Transverse colon (tissue), 4 donors: ENCODE measurements at regions not wholly inside any gene's neighbourhood (a gene's known extent, or its start where the extent isn't known, plus 50 kb on each side); places are given as distances from the start of the nearest gene placed in this dataset.
A peak's percentile ranks its signal among the peaks of the same experiment; 100 is the strongest.

ENCODE experiments used
- DNase-seq: peaks from one replicate; pipeline ENCODE4 v3.0.0-alpha.2; 2019
- H3K27ac ChIP-seq, 4 donors: fragments of 200-600 bp; sonication (generic); 2 replicates each; pipeline ENCODE4 v1.5.1; 2016 to 2018; ENCODE audit warnings: inconsistent platforms in 4 of 4
- H3K27me3 ChIP-seq: fragments of 200-600 bp; sonication (generic); 2 replicates; pipeline ENCODE4 v1.5.1; 2017; ENCODE audit warnings: inconsistent platforms
- H3K36me3 ChIP-seq, 4 donors: fragments of 200-600 bp; sonication (generic); 2 replicates each; pipeline ENCODE4 v1.5.1; 2017 to 2019; ENCODE audit warnings: inconsistent platforms in 4 of 4
- H3K4me1 ChIP-seq, 4 donors: fragments of 200-600 bp; sonication (generic); 2 replicates each; pipeline ENCODE4 v1.5.1; 2017 to 2020; ENCODE audit warnings: inconsistent platforms in 4 of 4
- H3K4me3 ChIP-seq, 4 donors: fragments of 200-600 bp; sonication (generic); 1 replicate in 1 of 4; 2 replicates in 3 of 4; pipeline versions ENCODE4 v1.5.1 to v1.6.1; 2017 to 2019; ENCODE audit warnings: inconsistent platforms in 4 of 4
- H3K9me3 ChIP-seq, 2 donors: fragments of 200-600 bp; sonication (generic); 2 replicates each; pipeline ENCODE4 v1.5.1; 2017 to 2019; ENCODE audit warnings: inconsistent platforms in 2 of 2
- EP300 ChIP-seq: sonication (generic); formaldehyde crosslinking; IDR thresholded peaks from one replicate; pipeline ENCODE4 v1.6.1; 2017; ENCODE audit warnings: antibody characterized with exemption, low read depth
- POLR2A ChIP-seq: fragments of 450-650 bp; IDR thresholded peaks from one replicate; pipeline ENCODE4 v1.6.1; 2016; ENCODE audit warnings: antibody characterized with exemption, mild to moderate bottlenecking, moderate library complexity
- POLR2AphosphoS5 ChIP-seq, 3 donors: sonication (generic); formaldehyde crosslinking; IDR thresholded peaks; one replicate each; pipeline ENCODE4 v1.6.1; 2016; ENCODE audit warnings: antibody characterized with exemption in 3 of 3
- WGBS, 2 donors: methylation state at CpG; one replicate each; pipeline ENCODE4 v1.1.5; 2018; ENCODE audit warnings: low coverage in 1 of 2; 5-methylcytosine and 5-hydroxymethylcytosine counted together
- in situ Hi-C, 4 donors: fragments of 200-750 bp; cut with MboI; loops; one replicate each; pipeline versions ENCODE4 v1.15.0 to v1.15.1; 2017; ENCODE audit warnings: low sequenced_read_pairs in 3 of 4, low pct_ligation_motif_present in 1 of 4, low pct_unique_long_range_greater_than_20kb in 1 of 4
- intact Hi-C: fragments of 100-400 bp; cut with DNase I; formaldehyde crosslinking; loops from one replicate; pipeline ENCODE4 v1.15.1; 2023; ENCODE audit warnings: low total_unique reads
- TF ChIP-seq, protein P1 (sequence below), 5 experiments: fragments of 200-600 bp in 3 of 5; fragments of 450-650 bp in 2 of 5; sonication (generic) in 3 of 5; IDR thresholded peaks; 1 replicate in 2 of 5; 2 replicates in 3 of 5; pipeline ENCODE4 v1.5.1; 2016 to 2017; ENCODE audit warnings: antibody characterized with exemption in 5 of 5, inconsistent platforms in 3 of 5, mild to moderate bottlenecking in 2 of 5, moderate library complexity in 1 of 5

- in situ Hi-C loops = loop anchor here in 2 of 4 donors (5.0 to 10.0 kb wide), 2 partner anchors 43 to 55 kb away; no protein-coding TSS in a partner anchor
- Histone ChIP-seq H3K4me3 (peak overlapping the region in 3 of 4 donors; percentile 3 to 85 (median 52)), H3K27me3 (peaks cover 100% of the 10 kb centered on the region)
These were observed 90.6 kb downstream of the ANXA2R start for GRCh38 chr5:42949348-42950115.

GRCh38 chr5:42948961-42949347 lies 91.2 kb downstream of the ANXA2R start:
- Histone ChIP-seq H3K36me3 (no peaks in the 10 kb centered on the region), H3K4me3 (peak overlapping the region in 3 of 4 donors; percentile 3 to 85 (median 52))

More at GRCh38 chr5:42949348-42950115, 90.6 kb downstream of the ANXA2R start:
- peaks cover 11 to 46% (median 28%) of the 10 kb centered on the region in 4 donors for H3K4me1 ChIP-seq
- peak overlapping the region; percentile 83 to 95 (median 87) for H3K27ac ChIP-seq
- intact Hi-C loops = no loop called here
- H3K36me3 ChIP-seq = no peaks in the 10 kb centered on the region
- WGBS, 2 donors = 11 to 16% methylated on average over 29 to 33 of the region's 33 CpGs
- no peaks in the 10 kb centered on the region for H3K9me3 ChIP-seq
- peak; percentile 76 for DNase-seq
- TF ChIP-seq EP300 (no peak), POLR2AphosphoS5 (IDR thresholded peaks at IDR 0.05) (peak; percentile 16 to 59 (median 16)), POLR2A (peak; percentile 5)
- TF ChIP-seq, protein P1, sequence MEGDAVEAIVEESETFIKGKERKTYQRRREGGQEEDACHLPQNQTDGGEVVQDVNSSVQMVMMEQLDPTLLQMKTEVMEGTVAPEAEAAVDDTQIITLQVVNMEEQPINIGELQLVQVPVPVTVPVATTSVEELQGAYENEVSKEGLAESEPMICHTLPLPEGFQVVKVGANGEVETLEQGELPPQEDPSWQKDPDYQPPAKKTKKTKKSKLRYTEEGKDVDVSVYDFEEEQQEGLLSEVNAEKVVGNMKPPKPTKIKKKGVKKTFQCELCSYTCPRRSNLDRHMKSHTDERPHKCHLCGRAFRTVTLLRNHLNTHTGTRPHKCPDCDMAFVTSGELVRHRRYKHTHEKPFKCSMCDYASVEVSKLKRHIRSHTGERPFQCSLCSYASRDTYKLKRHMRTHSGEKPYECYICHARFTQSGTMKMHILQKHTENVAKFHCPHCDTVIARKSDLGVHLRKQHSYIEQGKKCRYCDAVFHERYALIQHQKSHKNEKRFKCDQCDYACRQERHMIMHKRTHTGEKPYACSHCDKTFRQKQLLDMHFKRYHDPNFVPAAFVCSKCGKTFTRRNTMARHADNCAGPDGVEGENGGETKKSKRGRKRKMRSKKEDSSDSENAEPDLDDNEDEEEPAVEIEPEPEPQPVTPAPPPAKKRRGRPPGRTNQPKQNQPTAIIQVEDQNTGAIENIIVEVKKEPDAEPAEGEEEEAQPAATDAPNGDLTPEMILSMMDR (IDR thresholded peaks at IDR 0.05) = peak; percentile 36 to 64 (median 45)

DNA sequence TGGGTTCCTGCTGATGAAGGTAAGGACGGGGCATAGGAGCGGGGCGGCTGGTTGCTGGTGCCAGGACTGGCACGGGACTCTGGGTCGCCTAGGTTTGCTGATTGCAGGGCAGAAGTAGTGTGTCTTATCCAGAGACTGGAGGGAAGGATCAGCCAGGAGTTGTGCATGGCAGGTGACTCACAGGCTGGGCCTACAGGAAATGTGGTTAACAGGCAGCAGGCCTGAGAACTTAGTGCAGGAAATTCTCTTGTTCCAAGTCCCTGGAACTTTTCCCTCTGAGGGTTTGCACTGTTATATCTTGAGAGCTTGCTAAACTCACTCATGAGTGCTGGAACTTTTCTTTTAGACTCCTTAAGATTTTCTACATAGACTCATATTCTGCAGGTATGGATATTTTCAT lies 95.1 kb downstream of the ANXA2R start:
- H3K9me3 ChIP-seq = no peaks in the 10 kb centered on the region
- no peak for DNase-seq
- peaks cover 91% of the 10 kb centered on the region for H3K27me3 ChIP-seq
- TF ChIP-seq, protein P1 (IDR thresholded peaks at IDR 0.05) = no peak
- no peak for TF ChIP-seq EP300
- no peak for TF ChIP-seq POLR2AphosphoS5 (IDR thresholded peaks at IDR 0.05)
- TF ChIP-seq POLR2A = no peak
- H3K27ac ChIP-seq = no peak overlapping the region
- intact Hi-C loops = no loop called here
- H3K4me3 ChIP-seq = no peak overlapping the region
- H3K4me1 ChIP-seq = peaks cover under 1 to 15% (median 6%) of the 10 kb centered on the region in 4 donors
- no peaks in the 10 kb centered on the region for H3K36me3 ChIP-seq
- WGBS, 2 donors = 93% methylated on average over 5 of the region's 5 CpGs; no CpG with 5 or more reads in 1 of the 2 donors
- in situ Hi-C loops = no loop called here

More at GRCh38 chr5:42948961-42949347, 91.2 kb downstream of the ANXA2R start:
- WGBS, 2 donors = 4 to 11% methylated on average over 10 of the region's 10 CpGs
- Histone ChIP-seq H3K9me3 (no peaks in the 10 kb centered on the region), H3K27ac (peak overlapping the region; percentile 83 to 95 (median 87)), H3K27me3 (peaks cover 100% of the 10 kb centered on the region), H3K4me1 (peaks cover 11 to 46% (median 28%) of the 10 kb centered on the region in 4 donors)
- intact Hi-C loops = no loop called here
- in situ Hi-C loops = no loop called here
- no peak for DNase-seq
- TF ChIP-seq POLR2A = no peak
- no peak for TF ChIP-seq EP300
- TF ChIP-seq, protein P1 (IDR thresholded peaks at IDR 0.05) = no peak
- no peak for TF ChIP-seq POLR2AphosphoS5 (IDR thresholded peaks at IDR 0.05)

GRCh38 chr5:42943931-42944631 lies 96.0 kb downstream of the ANXA2R start:
- TF ChIP-seq, protein P1 (IDR thresholded peaks at IDR 0.05) = no peak
- TF ChIP-seq EP300 = no peak
- no peak for TF ChIP-seq POLR2AphosphoS5 (IDR thresholded peaks at IDR 0.05)
- TF ChIP-seq POLR2A = no peak
- Histone ChIP-seq H3K27me3 (peaks cover 91% of the 10 kb centered on the region), H3K9me3 (no peaks in the 10 kb centered on the region), H3K4me1 (peaks cover 0 to 6% (median 0%) of the 10 kb centered on the region in 4 donors), H3K36me3 (no peaks in the 10 kb centered on the region), H3K27ac (no peak overlapping the region), H3K4me3 (no peak overlapping the region)
- 42 to 66% methylated on average over 5 to 39 of the region's 39 CpGs for WGBS, 2 donors
- DNase-seq = no peak
- in situ Hi-C loops = no loop called here
- intact Hi-C loops = no loop called here
